NCI-H187 treated with DMSO at 0.1 percent for 48 hours (cell line): ENCODE measurements at regions not wholly inside any gene's neighbourhood (a gene's known extent, or its start where the extent isn't known, plus 50 kb on each side); places are given as distances from the start of the nearest gene placed in this dataset.

Experiments
- DNase-seq: peaks from one replicate; lab custom pipeline; 2025; lab: John Stamatoyannopoulos, UW

DNA sequence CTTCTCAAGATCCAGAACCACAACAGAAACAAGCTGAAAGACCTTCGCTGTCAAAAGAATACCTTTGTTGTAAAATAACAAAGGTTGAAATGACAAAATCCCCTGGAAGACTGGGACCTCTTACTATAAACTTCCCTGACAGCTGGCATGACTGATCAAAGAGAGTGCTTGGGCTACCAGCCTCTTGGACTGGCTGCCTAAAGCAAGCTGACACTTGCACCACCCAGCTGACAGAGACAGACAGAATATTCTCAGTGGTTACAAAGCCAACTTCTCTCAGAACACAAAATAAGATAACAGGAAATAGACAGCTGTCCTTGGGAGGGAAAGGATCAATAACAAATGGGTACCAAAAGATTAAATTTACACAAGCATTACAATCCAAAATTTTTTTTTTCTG is 241.7 kb upstream of the SPOCK3 start:
- no peak for DNase-seq

DNA sequence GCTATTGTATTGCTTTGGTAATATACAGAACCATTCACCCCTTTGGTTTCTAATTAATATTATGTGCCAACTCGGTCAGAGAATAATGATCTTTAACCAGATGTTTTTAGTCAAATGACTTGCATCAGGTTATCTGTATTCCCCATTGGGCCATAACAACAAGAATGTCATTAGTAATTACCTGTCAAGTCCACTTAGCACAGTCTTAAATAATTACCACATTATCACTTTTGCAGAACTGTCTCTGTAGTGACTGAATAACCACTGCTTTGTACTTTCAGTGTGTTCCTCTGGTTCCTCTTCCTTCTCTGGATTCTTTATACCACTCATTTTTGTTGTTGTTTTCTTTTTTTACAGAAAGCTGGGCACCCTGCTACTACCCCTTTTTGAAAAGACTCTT is 257.7 kb upstream of the SPOCK3 start:
- no peak for DNase-seq

DNA sequence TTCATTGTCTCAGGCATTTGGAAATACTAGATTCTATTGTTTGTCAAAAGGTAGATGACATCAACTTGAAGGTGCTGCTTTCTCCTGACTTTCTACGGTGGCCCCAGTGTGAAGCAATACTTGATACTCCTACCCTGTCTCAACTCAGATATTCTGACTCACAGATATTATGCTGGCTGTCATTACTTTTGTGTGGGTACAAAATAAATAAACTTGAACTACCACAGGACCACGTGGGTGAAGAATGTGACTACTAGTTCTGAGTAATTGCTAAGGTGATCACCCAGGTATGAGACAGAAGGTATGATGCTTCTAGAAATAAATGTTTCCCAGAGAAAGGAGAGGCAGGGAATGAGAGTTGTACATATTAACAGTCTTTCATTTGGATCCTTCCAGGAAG is 275.3 kb upstream of the SPOCK3 start:
- DNase-seq: no peak

DNA sequence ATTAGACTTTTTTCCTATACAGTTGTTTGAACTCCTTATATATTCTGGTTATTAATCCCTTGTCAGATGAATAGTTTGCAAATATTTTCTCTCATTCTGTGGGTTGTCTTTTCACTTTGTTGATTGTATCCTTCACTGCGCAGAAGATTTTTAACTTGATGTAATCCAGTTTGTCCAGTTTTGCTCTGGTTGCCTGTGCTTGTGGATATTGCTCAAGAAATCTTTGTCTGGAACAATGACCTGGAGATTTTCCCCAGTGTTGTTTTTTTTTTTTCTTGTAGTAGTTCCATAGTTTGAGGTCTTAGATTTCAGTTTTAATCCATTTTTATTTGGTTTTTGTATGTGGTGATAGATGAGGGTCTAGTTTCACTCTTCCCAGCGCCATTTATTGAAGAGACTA is 289.8 kb upstream of the SPOCK3 start:
- no peak for DNase-seq

DNA sequence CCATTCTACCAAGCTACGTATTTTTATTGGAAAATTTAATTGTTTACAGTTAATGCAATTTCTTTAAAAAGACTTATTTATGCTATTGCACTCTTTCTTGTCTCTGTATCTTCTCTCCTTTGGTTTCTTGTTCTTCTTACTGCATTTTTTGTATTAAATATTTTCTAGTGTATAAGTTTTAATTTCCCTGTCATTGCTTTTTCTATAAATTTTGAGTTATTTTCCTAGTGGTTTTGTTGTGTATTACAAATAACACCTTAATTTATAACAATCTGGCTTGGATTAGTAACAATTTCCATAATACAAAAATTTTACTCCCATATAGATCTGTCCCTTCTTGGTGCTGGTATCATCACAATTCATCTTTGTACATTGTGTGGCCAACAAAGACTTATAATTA is 303.5 kb upstream of the SPOCK3 start:
- DNase-seq: no peak

DNA sequence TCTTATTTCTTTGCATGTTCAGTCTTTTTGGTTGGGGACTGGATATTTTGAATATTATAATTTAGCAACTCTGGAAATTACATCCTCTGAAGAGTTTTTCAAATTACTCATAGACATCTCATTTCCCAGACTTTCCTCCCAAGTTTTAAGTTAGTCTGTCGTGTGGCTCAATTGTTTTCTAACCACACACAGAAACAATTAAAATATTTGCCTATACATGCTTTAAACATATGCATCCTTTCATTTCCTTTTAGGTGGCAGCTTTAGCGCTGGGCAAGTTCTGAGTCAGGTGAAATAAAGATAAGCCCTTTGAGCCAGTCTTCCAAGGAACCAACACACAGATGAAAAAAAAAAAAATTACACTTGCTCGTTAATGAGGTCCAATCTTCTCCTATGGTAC is 307.0 kb upstream of the SPOCK3 start:
- no peak for DNase-seq

DNA sequence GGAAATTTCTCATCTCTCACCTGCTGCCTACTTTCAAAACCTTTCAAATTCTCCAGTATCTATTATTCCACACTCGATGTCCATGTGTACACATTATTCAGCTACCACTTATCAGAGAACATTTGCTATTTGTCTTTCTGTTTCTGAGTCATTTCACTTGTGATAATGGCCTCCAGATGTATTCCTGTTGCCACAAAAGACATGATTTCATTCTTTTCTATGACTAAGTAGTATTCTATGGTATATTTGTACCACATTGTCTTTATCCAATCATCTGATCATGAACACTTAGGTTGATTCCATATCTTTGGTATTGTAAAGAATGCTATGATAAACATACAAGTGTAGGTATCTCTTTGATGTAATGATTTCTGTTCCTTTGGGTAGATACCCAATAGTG is 310.1 kb upstream of the SPOCK3 start:
- no peak for DNase-seq

DNA sequence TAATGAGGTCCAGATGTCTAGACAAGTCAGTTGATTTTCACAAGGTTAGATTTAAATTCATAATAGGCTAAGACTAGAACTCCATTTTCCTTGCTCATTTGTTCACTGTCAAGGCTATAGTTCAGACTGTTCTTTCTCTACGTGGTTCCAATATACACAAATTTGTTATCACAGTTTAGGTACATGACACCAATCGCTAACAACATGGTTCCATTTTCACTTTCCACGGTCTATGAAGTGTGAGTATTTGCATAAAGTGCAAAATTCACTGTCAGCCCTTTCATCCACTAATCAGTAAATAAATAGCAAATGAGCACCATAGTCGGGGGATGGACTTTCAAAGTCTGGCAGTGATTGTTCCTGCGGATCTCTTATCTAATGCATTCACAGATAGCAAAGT is 315.7 kb upstream of the SPOCK3 start:
- no peak for DNase-seq

DNA sequence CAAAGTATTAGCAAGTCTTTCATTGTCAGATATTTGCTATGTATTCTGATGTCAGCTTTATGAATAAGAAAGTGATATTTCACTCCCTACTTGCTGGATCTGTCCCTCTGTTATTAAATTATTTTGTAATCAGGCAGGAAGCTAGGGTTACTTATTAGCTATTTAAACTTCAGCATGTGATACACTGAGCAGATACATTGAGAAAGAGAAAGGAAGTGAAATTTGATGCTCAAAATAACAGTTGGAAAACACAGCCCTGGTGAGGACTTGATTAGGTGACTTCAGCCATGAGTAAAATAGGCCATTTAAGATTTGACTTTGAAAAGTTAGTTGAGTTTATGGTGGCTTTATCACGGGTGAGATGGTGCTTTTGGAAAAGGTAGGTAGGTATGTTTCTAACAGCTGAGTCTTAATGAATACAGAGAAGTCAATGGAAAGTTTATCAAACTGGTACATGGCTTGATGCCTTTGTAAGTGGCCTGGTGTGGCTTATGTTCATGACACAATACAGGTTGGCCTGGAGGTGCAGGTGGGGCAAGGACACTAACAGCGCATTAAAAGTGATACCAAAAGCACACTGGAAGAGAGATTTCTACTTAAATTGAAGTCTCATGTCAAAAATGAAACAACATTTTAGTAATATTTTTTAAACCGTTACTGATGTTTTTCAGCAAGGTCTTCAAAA is 321.2 kb upstream of the SPOCK3 start:
- DNase-seq: no peak

DNA sequence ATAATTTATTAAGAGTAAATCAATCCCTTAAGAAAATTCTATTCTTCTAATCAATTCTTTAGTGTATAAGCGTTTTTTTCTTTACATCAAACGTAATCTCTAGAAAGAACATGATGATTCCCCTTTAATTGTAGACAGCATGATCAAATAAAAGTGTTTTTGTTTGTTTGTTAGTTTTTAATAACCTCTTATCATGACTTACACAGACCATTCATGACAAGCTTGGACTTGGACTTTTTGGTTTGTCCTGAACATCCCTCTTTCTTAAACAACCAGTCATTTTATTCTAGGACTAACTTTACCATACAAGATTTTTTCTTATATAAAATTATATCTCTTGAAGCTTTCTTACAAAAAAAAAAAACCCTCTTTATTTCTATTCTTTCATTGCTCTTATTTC is 344.6 kb upstream of the SPOCK3 start:
- DNase-seq: no peak

DNA sequence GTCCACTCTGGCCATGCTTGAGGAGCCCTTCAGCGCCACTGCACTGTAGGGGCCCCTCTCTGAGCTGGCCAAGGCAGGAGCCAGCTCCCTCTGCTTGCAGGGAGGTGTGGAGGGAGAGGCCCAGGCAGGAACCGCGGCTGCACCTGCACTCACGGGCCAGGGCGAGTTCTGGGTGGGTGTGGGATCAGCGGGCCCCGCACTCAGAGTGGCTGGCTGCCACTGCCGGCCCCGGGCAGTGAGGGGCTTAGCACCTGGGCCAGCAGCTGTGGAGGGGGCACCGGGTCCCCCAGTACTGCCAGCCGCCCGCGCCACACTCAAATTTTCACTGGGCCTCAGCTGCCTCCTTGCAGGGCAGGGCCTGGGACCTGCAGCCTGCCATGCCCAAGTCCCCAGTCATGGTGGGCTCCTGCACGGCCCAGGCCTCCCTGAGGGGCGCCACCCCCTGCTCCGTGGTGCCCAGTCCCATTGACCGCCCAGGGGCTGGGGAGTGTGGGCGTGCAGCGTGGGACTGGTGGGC is 347.2 kb upstream of the SPOCK3 start:
- DNase-seq: no peak

DNA sequence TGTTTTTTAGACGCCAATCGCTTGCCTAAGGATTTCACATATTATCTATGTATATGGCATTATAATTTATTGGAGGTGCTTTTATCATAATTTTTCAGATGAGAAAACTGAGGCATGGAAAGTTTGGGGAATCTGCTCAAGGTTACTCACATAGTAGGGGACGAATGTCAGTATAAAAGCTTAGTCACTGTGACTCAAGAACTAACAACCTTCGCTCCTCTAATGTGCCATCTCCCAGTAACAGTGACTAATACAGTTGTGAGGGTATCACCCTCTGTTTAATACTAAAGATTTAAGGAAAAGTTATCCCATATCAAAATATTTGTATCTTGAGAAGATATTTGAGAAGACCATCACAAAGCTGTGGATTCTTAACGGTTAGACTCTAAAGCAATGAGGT is 353.1 kb upstream of the SPOCK3 start:
- no peak for DNase-seq

DNA sequence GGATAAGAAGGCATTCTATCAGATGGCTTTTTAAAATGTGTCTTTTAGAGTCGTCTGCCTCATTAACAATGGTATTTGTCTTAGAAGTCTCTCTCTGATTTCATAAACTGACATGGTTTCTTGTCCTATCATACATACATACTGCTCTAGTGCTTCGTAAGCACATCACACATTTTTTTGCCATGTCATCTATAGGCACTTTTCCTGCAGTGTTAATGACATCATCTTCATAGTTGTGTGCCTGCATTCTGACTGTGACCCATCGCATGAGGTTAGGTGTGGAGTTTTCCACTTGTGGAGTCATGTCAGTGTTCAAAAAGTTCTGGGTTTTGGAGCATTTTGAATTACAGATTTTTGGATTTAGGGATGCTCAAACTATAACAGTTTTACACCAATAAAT is 361.6 kb upstream of the SPOCK3 start:
- DNase-seq: no peak

DNA sequence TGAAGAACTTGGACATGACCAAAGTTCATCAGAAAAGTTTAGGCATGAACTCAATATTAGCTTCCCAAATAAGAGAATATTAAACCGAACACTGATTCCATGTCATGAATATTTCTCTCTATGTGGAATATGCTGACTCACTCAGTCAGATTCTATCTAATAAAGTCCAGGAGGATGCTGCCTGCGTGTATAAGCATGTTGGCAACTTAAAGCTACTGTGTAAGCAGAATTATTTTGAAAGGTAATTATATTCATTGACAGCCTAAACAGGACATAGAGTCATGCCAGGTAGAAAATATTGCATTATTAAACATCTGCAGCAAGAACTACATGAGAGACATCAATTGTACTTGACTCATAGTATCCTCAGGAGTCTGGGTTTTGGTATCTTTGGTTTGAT is 367.9 kb upstream of the SPOCK3 start:
- DNase-seq: no peak

DNA sequence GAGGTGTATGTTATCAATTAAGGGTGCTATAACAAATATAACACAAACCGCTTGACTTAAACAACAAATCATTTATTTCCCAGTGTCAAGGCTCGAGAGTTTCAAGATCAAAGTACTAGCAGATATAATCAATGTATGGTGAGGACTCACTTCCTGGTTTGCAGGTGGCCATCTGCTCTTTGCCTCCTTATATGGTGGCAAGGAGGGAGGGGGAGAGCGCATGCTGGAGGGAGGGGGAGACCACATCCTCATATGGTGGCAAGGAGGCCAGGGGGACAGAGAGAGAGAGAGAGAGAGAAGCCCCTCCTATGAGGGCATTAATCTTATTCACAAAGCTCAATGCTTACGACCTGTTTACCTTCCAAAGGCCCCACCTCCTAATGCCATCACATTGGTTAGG is 372.3 kb upstream of the SPOCK3 start:
- DNase-seq: no peak

DNA sequence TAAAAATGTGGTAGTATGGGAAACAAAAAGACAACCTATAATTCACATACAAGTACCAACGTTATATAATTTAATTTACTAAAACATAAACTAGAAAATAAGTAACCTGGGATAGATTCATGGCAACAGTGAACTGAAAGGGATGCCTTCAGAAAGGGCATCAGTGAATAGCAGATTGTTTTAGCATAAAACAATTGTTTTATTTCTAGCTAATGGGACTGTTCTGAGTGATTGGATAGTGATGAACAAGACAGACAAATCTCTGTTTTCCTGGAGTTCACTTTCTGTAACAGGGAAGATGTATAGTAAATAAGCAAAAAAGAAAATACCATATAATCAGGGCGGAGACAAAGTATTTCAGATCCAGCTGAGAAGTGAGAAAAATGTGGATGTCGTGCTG is 379.1 kb upstream of the SPOCK3 start:
- no peak for DNase-seq

DNA sequence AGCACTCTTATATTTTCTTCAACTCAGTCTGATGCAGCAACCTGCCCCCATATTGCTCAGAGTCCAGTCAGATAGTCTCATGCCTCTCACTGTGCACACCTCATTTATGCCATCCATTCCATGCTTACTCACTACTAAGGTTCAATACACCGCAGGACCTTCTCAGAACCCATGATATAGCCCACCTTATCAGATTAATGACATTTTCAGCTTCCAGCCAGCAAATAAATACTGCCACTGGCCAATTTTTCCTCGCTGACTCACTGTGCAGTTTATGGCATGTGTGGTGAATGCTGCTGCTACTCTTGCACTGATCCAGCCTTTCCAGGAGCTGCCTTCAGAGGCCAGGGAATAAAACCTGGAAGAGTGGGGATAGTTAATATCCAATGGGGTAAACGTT is 380.6 kb upstream of the SPOCK3 start:
- DNase-seq: no peak

DNA sequence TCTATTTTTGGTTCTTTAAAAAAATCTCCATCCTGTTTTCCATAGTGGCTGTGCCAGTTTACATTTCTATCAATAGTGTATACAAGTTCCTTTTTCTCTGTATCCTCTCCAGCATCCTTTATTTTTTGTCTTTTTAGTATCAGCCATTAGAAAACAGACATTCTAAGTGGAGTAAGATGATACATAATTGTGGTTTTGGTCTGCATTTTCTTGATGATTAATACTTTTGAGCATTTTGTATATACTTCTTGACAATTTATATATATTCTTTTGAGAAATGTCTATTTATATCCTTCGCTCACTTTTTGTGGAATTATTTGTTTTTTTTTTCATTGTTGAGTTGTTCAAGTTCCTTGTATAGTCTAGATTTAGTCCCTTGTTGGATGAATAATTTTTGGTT is 382.2 kb upstream of the SPOCK3 start:
- DNase-seq: no peak

DNA sequence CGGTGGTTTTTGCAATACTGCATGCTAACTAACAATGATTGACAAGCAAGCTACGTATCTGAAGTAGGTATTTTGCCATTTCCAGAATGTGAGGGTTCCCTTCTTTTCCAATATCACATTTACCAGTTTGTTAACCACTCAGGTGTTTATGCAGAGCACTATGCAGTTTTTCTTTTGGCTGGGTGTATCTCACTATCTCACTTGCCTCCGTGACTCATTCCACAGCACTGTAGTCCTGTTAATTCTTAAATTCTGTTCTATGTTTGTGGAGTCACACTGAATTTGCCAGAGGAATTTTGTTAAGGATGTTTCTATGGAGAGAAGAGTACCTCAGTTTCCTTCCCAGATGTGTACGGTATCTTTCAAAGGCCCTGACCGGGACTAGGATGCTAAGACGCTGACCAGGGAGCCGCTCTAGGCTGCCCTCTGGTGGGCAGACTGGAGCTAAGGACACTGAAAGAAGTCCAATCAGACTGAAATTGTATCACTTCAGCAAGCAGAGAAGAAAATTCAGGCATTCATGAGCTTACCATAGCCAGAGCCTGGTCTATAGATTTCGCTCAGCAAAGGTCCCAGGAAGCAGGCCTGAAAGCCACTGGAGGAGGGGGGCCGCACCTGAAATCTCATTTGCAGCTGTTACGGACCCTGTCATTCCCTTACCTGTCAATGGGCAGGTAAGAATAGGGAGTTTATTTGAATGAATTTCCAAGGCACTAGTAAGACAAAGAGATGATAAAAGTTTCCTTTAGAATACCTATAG is 388.4 kb upstream of the SPOCK3 start:
- no peak for DNase-seq

DNA sequence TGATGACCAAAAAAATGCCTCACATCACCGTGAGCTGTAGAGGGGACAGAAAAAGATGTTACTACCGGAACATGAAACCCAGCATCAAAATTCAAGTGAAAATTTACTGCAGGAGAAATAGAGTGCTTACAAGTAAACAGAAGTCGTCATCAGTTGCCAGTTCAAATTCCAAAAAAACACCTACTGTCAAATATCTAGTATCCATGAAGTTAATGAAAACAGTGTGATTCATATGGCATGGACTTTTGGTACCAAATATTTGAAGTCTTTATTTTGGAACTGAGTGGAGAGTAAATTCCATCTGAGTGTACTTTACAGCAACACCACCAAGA is 388.9 kb upstream of the SPOCK3 start:
- no peak for DNase-seq

DNA sequence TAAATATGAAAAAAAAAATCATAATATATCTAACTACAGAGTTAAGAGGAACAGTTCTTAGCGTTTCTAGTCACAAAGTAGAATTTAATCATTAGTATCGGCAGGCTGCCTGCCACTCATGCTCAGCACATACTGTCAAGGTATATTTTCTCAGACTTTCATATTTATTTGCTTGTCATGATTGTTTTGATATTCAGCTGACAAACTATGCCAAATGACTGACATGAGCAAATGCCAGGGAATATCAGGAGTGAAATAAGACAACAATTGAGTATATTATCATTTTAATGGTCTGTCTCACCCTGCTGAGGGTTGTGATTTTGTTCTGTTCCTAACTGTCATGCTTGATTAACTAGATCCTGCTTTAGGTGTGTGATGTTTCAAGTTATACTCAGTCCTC is 395.0 kb upstream of the SPOCK3 start:
- DNase-seq: no peak

DNA sequence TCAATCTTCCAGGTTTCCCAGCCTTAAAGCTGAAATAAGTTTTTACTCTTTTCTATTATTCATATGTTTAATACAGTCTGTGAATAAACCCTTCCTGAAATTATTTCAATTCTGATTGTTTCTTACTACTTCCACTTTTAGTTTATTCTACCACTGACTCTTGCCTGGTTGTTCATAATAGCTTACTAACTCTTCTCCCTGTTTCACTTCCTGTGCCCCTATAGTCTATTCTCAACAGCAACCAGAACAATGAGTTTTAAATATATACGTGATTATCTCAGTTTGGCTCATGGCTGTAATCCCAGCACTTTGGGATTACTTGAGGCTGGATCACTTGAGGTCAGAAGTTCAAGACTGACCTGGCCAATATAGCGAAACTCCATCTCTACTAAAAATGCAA is 408.0 kb upstream of the SPOCK3 start:
- DNase-seq: no peak

DNA sequence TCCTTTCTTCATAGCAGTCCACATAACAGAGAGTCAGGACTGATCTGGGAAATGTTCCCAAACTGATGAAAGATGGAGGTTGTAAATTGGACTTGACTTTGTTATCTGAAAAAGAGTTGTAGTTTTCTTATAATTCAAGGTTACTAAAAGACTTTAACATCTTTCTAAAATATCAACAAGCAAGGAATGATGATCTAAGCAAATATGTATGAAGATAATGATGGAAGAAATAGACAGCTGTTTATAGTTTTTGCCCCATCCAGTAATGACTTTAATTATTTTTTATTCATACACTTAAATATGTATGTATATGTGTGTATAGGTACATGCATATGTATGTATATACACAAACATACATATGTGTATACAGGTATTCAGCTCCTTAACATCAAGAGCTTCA is 411.1 kb upstream of the SPOCK3 start:
- no peak for DNase-seq

DNA sequence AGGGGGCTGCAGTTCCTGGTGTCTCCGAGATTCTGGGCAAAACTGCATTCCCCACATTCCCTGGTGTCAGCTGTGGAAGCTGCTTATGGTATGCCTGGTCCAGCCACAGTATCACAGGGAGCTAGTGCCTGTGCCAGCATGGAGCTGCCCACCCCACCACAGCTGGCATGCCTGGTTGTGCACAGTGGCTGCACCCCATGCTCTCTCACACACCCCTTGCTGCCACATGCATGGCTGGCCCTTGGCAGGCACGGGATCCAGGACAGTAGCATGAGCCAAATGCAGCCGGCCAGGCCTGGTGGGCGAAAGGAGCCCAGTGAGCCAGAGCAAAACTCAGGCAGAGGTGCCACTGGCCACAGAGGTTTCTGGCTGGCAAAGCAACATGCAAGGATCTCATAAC is 418.0 kb upstream of the SPOCK3 start:
- DNase-seq: no peak
